Fibroblast of mammary gland (primary cell): ENCODE measurements at regions not wholly inside any gene's neighbourhood (a gene's known extent, or its start where the extent isn't known, plus 50 kb on each side); places are given as distances from the start of the nearest gene placed in this dataset.

Experiments used
- DNase-seq: peaks from one replicate; pipeline ENCODE4 v3.0.0-alpha.2; 2010; ENCODE audit warnings: low read depth
- H3K4me3 ChIP-seq: 2 replicates; pipeline ENCODE4 v1.5.1; 2011; ENCODE audit warnings: low read depth, mild to moderate bottlenecking, low read length, moderate library complexity; ENCODE audit not compliant: control insufficient read depth
- TF ChIP-seq, protein P1 (sequence below): conservative IDR thresholded peaks from 2 replicates; pipeline ENCODE4 v1.5.1; 2011; ENCODE audit warnings: low read depth, low read length, inconsistent platforms; ENCODE audit not compliant: control insufficient read depth, insufficient read depth

DNA sequence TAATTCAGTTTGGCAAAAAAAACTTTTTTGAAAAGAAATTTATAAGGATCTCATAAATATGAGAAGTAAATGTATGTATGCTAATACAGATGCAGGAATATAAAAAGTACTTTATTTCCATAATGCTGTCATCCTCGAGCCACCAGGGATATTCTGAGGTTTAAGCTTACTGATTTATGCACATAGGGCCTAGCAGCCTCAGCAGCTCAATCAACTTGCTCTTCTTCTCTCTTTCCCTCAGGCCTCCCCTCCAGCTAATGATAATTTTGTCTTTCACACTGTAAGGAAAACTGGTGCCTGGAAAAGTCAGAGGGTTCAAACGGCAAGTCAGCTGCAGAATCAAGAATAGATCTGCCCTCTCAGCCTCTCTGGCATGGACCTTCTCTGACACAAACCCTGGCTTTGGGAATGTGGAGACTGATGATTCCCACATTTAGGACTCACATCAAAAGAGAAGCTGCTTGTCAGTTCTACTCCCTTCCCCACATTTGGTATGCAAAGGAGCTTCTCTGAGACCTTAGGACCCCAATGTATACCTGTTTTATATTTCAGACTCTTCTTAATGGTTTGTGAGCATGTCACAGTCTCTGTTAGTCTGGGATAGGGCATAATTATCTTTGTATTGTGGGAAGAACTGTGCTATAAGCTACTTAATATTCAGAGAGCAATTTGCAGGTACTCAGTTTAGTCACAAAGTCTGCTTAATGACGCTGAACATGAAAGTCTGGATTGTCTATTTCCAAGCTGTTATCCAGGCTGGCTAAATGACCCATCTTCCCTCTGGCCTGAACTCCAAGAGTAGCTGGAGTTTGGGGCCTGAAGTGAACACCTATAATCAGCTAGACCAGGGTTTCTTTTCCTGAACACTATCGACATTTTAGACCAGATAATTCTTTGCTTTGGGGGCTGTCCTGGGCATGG is 52.1 kb upstream of the DIPK1A start:
- H3K4me3 ChIP-seq: no peak overlapping the region
- TF ChIP-seq, protein P1, sequence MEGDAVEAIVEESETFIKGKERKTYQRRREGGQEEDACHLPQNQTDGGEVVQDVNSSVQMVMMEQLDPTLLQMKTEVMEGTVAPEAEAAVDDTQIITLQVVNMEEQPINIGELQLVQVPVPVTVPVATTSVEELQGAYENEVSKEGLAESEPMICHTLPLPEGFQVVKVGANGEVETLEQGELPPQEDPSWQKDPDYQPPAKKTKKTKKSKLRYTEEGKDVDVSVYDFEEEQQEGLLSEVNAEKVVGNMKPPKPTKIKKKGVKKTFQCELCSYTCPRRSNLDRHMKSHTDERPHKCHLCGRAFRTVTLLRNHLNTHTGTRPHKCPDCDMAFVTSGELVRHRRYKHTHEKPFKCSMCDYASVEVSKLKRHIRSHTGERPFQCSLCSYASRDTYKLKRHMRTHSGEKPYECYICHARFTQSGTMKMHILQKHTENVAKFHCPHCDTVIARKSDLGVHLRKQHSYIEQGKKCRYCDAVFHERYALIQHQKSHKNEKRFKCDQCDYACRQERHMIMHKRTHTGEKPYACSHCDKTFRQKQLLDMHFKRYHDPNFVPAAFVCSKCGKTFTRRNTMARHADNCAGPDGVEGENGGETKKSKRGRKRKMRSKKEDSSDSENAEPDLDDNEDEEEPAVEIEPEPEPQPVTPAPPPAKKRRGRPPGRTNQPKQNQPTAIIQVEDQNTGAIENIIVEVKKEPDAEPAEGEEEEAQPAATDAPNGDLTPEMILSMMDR: no peak
- DNase-seq: no peak

DNA sequence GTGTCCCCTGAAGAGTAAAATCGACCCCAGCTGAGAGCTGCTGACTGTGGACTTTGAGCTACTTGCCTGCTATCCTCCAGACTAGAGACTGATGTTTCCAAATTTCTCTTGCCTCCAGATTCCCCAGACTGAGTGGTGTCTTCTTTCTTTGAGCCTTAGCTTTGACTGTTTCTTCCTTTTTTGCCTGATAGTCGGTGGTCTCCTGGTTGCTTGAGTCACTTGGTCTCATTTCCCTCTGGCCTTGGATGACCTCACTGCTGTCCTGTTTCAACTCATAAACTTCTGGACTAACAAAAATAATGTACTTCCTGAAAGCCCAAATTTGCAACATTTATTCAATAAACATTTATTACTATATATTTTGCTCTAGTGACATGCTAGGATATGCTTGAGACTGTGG is 52.9 kb upstream of the DIPK1A start:
- no peak for DNase-seq
- H3K4me3 ChIP-seq: no peak overlapping the region
- TF ChIP-seq, protein P1: no peak

DNA sequence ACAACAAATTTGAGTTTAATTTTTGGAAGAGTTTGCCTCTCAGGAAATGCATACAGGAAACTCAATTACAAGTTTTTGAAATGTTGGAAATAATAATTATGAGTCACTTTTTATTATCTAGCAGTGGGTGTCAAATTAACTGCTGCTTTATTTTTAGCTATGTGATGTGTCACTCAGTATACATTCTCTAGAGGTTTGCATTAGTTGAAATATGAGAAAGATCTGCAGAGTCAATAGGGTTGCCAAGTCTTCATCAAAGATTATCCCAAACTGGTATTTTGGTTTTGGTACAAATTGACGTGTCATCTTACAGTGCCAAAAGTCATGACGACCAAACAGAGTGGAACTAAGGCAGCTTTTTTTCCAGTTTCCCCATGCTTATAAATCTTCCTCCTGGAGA is 54.3 kb upstream of the DIPK1A start:
- TF ChIP-seq, protein P1: no peak
- peak; percentile 65 for DNase-seq
- no peak overlapping the region for H3K4me3 ChIP-seq

DNA sequence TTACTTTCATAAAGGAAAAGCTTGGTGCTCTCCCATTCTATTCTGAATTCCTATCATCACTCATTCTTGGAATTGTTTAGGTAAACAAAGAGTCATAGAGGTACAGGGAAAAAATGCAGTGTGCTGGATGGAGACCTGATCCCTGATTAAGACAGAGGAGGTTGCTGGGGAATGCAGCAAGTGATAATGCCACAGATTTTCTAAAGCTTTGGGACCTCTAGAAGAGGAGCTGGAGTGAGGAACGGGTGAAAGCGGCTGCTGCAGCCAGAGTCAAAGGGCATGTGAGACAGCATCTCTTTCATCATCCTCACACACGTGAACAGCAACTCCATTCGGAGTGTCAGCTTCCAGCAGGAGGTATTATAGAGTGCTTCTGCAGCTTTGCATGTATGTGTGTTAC is 54.9 kb upstream of the DIPK1A start:
- peak; percentile 54 for DNase-seq
- no peak overlapping the region for H3K4me3 ChIP-seq
- TF ChIP-seq, protein P1: no peak

DNA sequence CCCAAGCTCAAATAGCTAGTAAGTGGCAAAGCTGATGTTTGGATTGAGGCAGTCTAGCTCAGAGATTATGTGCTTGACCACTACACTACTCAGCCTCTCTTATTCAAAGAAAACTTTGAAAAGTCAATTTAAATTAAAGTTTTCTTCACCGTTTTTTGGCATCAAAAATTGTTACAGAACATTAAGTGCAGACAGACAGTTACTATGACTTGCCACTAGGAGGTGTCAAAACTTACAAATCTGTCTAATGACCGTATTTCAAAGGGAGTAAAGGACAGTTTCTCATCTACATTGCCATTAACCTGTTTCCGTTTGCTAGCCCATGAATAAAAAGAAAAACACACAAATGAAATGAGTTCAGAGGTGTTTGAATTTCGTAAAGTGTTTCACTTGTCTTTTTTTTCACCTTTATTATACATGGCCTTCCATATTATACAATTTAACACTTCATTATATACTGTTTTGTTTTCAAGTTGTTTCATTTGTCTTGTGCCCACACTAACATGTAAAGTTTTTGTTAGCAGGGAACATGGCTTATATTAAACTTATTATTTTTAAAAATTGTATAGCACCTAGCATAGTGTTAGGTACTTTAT is 57.4 kb upstream of the MTF2 start:
- TF ChIP-seq, protein P1: peak; percentile 82
- DNase-seq: peak; percentile 69
- no peak overlapping the region for H3K4me3 ChIP-seq

DNA sequence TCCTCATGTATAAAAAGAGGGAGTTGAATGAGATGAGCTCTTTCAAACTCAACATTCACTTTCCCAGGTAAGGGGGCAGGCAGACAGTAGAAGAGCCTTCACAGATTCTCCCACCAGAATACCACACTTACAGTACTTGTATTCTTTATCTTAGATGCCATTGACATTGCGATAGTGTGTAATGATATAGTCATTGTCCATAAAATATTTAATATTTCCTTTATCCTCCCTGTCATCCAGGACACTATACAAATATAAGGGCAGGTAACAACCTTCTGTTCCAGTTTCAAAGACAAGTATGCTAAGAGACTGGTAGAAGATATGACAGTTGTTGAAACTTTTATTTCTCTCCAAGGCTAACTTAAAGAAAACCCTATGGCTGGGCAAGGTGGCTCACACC is 56.5 kb upstream of the MTF2 start:
- H3K4me3 ChIP-seq: no peak overlapping the region
- DNase-seq: no peak
- TF ChIP-seq, protein P1: no peak
